Endodermal cell (in vitro differentiated cells): ENCODE measurements at regions not wholly inside any gene's neighbourhood (a gene's known extent, or its start where the extent isn't known, plus 50 kb on each side); places are given as distances from the start of the nearest gene placed in this dataset.

Experiments used
- DNase-seq: peaks from one replicate; pipeline ENCODE4 v3.0.0-alpha.2; 2017
- H3K27ac ChIP-seq: 2 replicates; pipeline ENCODE4 v1.5.1; 2013; ENCODE audit warnings: mild to moderate bottlenecking, low read depth, low read length, moderate library complexity
- H3K27me3 ChIP-seq: 2 replicates; pipeline ENCODE4 v1.6.1; 2013; ENCODE audit warnings: mild to moderate bottlenecking, low read length, moderate library complexity; ENCODE audit not compliant: insufficient read depth, control insufficient read depth, poor library complexity, severe bottlenecking
- H3K36me3 ChIP-seq: 2 replicates; pipeline ENCODE4 v1.7.0; 2013; ENCODE audit warnings: mild to moderate bottlenecking, low read length, moderate library complexity; ENCODE audit not compliant: control insufficient read depth, insufficient read depth
- H3K4me1 ChIP-seq: one replicate; pipeline ENCODE4 v1.7.0; 2013; ENCODE audit warnings: low read length; ENCODE audit not compliant: control insufficient read depth, insufficient read depth
- H3K4me3 ChIP-seq: 2 replicates; pipeline ENCODE4 v1.5.1; 2013; ENCODE audit warnings: mild to moderate bottlenecking, low read length, moderate library complexity
- H3K9ac ChIP-seq: 2 replicates; pipeline ENCODE4 v1.6.1; 2013; ENCODE audit warnings: mild to moderate bottlenecking, low read length, moderate library complexity; ENCODE audit not compliant: poor library complexity, severe bottlenecking; ENCODE audit errors: extremely low read depth
- H3K9me3 ChIP-seq: 2 replicates; pipeline ENCODE4 v1.6.1; 2013; ENCODE audit warnings: mild to moderate bottlenecking, low read length, moderate library complexity; ENCODE audit not compliant: control insufficient read depth
- H3K27ac Mint-ChIP-seq: 2 replicates; pipeline ENCODE4 v1.8.0; 2020; ENCODE audit warnings: mixed read lengths
- H3K27me3 Mint-ChIP-seq: 2 replicates; pipeline ENCODE4 v1.8.0; 2021; ENCODE audit warnings: mild to moderate bottlenecking, mixed read lengths; ENCODE audit not compliant: insufficient read depth
- H3K36me3 Mint-ChIP-seq: 2 replicates; pipeline ENCODE4 v1.8.0; 2020; ENCODE audit warnings: low read depth, mixed read lengths
- H3K4me1 Mint-ChIP-seq: 2 replicates; pipeline ENCODE4 v1.8.0; 2020; ENCODE audit warnings: mixed read lengths
- H3K4me3 Mint-ChIP-seq: 2 replicates; pipeline ENCODE4 v1.8.0; 2020; ENCODE audit warnings: mild to moderate bottlenecking, moderate library complexity, mixed read lengths
- H3K9me3 Mint-ChIP-seq: 2 replicates; pipeline ENCODE4 v1.8.0; 2020; ENCODE audit warnings: mild to moderate bottlenecking, mixed read lengths
- WGBS, 2 experiments: methylation state at CpG; one replicate each; pipeline versions ENCODE4 v1.1.5 to v1.1.7; 2013; ENCODE audit warnings: missing lambda C conversion rate in 2 of 2, mixed read lengths in 1 of 2; ENCODE audit not compliant: insufficient coverage in 1 of 2, insufficient read length in 1 of 2; 5-methylcytosine and 5-hydroxymethylcytosine counted together
- TF ChIP-seq, protein P1 (sequence below): fragments of 200-600 bp; sonication (generic); conservative IDR thresholded peaks from 2 replicates; pipeline ENCODE4 v1.5.0; 2021; ENCODE audit warnings: antibody characterized with exemption, mild to moderate bottlenecking

DNA sequence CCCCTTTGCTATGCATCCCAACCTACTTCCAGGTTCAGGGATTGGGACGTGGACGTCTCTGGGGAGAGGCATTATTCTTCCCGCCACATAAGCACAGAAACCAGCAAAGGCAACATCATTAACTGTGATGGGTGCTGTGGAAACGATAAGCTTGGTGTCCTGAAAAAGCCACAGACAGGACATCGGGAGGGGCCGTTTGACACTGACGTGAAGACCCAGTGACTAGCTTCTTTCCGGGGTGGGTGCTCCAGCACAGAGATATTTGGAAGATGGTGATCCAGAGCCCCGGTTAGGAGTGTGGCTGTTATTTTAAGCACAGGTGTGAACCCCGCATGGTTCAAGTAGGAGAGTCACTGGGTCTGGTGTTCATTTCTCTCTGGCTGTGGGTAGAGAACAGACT is 163.8 kb upstream of the HDAC4 start:
- H3K9ac ChIP-seq, result no peak overlapping the region
- Mint-ChIP-seq H3K27ac (no peak overlapping the region), H3K27me3 (no peaks in the 10 kb centered on the region), H3K4me1 (no peaks in the 10 kb centered on the region), H3K4me3 (no peak overlapping the region), H3K36me3 (no peaks in the 10 kb centered on the region), H3K9me3 (no peaks in the 10 kb centered on the region)
- H3K36me3 ChIP-seq, result no peaks in the 10 kb centered on the region
- no peaks in the 10 kb centered on the region for H3K4me1 ChIP-seq
- 95 to 96% methylated on average over 7 to 10 of the region's 10 CpGs for WGBS, 2 experiments
- DNase-seq, result no peak
- no peak overlapping the region for H3K27ac ChIP-seq
- H3K9me3 ChIP-seq, result no peaks in the 10 kb centered on the region
- no peaks in the 10 kb centered on the region for H3K27me3 ChIP-seq
- no peak overlapping the region for H3K4me3 ChIP-seq
- TF ChIP-seq, protein P1, sequence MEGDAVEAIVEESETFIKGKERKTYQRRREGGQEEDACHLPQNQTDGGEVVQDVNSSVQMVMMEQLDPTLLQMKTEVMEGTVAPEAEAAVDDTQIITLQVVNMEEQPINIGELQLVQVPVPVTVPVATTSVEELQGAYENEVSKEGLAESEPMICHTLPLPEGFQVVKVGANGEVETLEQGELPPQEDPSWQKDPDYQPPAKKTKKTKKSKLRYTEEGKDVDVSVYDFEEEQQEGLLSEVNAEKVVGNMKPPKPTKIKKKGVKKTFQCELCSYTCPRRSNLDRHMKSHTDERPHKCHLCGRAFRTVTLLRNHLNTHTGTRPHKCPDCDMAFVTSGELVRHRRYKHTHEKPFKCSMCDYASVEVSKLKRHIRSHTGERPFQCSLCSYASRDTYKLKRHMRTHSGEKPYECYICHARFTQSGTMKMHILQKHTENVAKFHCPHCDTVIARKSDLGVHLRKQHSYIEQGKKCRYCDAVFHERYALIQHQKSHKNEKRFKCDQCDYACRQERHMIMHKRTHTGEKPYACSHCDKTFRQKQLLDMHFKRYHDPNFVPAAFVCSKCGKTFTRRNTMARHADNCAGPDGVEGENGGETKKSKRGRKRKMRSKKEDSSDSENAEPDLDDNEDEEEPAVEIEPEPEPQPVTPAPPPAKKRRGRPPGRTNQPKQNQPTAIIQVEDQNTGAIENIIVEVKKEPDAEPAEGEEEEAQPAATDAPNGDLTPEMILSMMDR, result no peak

DNA sequence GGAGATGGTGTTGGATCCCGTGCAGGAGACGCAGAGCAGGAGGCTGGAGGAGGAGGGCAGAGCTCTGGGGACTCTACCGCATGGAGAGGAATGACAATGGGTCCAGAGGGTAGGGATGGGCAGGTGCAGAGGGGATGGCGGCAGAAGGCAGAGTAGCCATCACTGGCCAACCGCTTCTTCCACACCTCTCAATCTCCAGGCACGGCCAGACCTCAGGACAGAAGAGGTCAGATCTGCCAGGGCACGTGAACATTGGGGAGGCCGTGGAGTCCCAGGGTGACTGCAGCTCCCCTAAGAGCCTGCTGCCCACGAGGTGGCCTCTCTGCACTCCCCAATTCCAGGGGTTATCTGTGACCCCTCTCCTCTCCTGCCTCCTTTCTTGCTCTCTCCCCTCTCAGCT is 162.7 kb upstream of the HDAC4 start:
- Mint-ChIP-seq H3K9me3 (no peaks in the 10 kb centered on the region), H3K4me1 (no peaks in the 10 kb centered on the region), H3K4me3 (no peak overlapping the region), H3K27me3 (no peaks in the 10 kb centered on the region), H3K36me3 (no peaks in the 10 kb centered on the region), H3K27ac (no peak overlapping the region)
- Histone ChIP-seq H3K27me3 (no peaks in the 10 kb centered on the region), H3K9ac (no peak overlapping the region), H3K4me1 (no peaks in the 10 kb centered on the region), H3K9me3 (no peaks in the 10 kb centered on the region), H3K4me3 (no peak overlapping the region), H3K36me3 (no peaks in the 10 kb centered on the region), H3K27ac (no peak overlapping the region)
- TF ChIP-seq, protein P1, result no peak
- no peak for DNase-seq
- 90% methylated on average over 8 to 9 of the region's 9 CpGs for WGBS, 2 experiments

DNA sequence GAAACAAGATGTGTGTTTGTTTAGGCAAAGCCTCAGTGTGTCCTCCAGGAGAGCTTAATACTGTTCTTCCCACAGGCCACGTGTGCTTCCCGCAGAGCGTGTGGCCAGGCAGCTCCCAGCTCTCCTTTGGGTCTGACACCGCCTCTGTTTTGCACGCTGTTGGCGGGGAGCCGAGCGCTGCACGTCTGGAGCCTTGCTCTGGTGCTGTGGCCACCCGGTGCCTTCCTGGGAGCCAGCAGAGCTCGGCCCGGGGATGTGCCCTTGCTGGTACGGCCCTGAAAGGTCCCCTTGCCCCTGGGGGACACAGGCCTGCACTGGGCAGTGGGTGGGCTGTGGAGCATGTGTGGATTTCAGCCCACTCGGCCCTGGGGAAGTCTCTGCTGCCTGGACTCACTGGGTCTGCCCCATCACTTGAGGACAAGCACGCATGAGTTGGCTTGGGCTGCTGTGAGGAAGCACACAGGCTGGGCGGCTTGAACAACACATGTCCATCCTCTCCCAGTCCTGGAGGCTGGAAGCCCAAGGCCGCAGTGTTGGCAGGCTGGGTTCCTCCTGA is 160.7 kb upstream of the HDAC4 start:
- Histone ChIP-seq H3K36me3 (no peaks in the 10 kb centered on the region), H3K27me3 (no peaks in the 10 kb centered on the region), H3K27ac (no peak overlapping the region), H3K4me3 (no peak overlapping the region), H3K9me3 (no peaks in the 10 kb centered on the region), H3K4me1 (no peaks in the 10 kb centered on the region), H3K9ac (no peak overlapping the region)
- no peak overlapping the region for H3K27ac Mint-ChIP-seq
- WGBS, 2 experiments, result 93 to 97% methylated on average over 9 to 17 of the region's 17 CpGs
- no peaks in the 10 kb centered on the region for H3K9me3 Mint-ChIP-seq
- H3K4me3 Mint-ChIP-seq, result no peak overlapping the region
- no peaks in the 10 kb centered on the region for H3K36me3 Mint-ChIP-seq
- DNase-seq, result no peak
- no peaks in the 10 kb centered on the region for H3K4me1 Mint-ChIP-seq
- TF ChIP-seq, protein P1, result no peak
- no peaks in the 10 kb centered on the region for H3K27me3 Mint-ChIP-seq
